ENCODE measurements at regions not wholly inside any gene's neighbourhood (a gene's known extent, or its start where the extent isn't known, plus 50 kb on each side); places are given as distances from the start of the nearest gene placed in this dataset.

DNA sequence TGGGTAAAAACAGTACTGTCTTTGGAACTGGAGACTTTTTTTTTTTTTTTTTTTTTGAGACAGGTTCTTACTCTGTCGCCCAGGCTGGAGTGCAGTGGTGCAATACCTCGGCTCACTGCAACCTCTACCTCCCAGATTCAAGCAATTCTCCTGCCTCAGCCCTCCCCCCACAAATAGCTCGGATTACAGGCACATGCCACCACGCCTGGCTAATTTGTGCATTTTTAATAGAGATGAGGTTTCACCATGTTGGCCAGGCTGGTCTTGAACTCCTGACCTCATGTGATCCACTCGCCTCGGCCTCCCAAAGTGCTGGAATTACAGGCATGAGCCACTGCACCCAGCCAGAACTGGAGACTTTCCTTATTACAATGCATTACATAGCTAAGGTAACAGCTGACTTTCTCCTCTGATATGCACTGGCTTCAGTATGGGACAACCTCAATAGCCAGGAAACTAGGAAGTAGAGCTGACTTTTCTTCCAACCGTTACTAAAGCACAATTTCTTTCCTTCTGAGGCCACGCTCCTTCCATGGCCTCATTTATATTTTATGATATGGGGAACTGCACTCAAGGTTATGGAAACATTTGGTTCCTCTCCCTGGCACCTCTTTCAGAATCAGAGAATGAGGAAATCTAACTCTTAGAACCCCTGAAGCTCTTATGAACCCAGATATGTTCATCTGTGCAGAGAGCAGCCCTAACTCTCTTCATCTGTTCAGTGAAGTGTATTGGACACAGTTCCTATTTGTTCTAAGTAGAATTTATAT is 53.5 kb upstream of the FAM9B start:
- no peak overlapping the region for H3K27ac ChIP-seq
- H3K9ac ChIP-seq: no peak overlapping the region
- no peaks in the 10 kb centered on the region for H3K4me1 ChIP-seq
- no peak overlapping the region for H3K4me2 ChIP-seq
- Mint-ChIP-seq H3K9me3 (peaks cover 3% of the 10 kb centered on the region), H3K36me3 (no peaks in the 10 kb centered on the region), H3K4me1 (peaks cover 7% of the 10 kb centered on the region), H3K4me3 (no peak overlapping the region), H3K27ac (no peak overlapping the region), H3K27me3 (ENCODE audit: insufficient read depth, low read depth) (peaks cover 3% of the 10 kb centered on the region)
- no peaks in the 10 kb centered on the region for H3K79me2 ChIP-seq (ENCODE audit: low read depth)
- DNase-seq (ENCODE audit: low spot score): no peak
- no peaks in the 10 kb centered on the region for H3K36me3 ChIP-seq
- no peaks in the 10 kb centered on the region for H3F3A ChIP-seq (ENCODE audit: low read depth)
- H3K4me3 ChIP-seq: no peak overlapping the region
- TF ChIP-seq, protein P1, sequence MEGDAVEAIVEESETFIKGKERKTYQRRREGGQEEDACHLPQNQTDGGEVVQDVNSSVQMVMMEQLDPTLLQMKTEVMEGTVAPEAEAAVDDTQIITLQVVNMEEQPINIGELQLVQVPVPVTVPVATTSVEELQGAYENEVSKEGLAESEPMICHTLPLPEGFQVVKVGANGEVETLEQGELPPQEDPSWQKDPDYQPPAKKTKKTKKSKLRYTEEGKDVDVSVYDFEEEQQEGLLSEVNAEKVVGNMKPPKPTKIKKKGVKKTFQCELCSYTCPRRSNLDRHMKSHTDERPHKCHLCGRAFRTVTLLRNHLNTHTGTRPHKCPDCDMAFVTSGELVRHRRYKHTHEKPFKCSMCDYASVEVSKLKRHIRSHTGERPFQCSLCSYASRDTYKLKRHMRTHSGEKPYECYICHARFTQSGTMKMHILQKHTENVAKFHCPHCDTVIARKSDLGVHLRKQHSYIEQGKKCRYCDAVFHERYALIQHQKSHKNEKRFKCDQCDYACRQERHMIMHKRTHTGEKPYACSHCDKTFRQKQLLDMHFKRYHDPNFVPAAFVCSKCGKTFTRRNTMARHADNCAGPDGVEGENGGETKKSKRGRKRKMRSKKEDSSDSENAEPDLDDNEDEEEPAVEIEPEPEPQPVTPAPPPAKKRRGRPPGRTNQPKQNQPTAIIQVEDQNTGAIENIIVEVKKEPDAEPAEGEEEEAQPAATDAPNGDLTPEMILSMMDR (IDR thresholded peaks at IDR 0.05): no peak
- TF ChIP-seq EZH2phosphoT487 (IDR thresholded peaks at IDR 0.05) (no peak), EZH2 (IDR thresholded peaks at IDR 0.05) (no peak)
- no peaks in the 10 kb centered on the region for H4K20me1 ChIP-seq (ENCODE audit: low read depth)
- no peaks in the 10 kb centered on the region for H3K9me3 ChIP-seq (ENCODE audit: low read depth)
- no peak overlapping the region for H2AFZ ChIP-seq (replicated peaks)
- H3K27me3 ChIP-seq: no peaks in the 10 kb centered on the region

DNA sequence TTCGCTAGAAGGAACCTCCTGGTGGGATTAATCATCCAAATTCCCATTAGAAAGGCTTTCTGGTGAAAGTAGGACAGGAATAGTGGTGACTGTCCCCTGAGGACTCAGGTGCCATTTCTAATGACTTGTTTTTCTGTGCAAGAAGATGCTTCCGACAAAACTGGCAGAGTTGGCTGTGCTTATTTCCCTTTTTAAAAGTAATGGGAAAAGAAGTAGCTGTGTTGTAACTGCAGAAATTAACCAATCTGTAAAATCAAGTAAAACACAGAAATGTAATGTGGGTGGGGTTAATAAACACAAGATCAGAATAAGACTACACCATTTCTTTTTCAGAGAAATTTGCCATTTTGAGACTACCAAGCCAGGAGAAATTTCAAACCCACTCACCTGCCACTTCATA is 55.0 kb upstream of the FAM9B start:
- Mint-ChIP-seq H3K9me3 (peaks cover under 1% of the 10 kb centered on the region), H3K36me3 (no peaks in the 10 kb centered on the region), H3K4me1 (peaks cover 7% of the 10 kb centered on the region), H3K27ac (no peak overlapping the region), H3K4me3 (no peak overlapping the region), H3K27me3 (ENCODE audit: insufficient read depth, low read depth) (peaks cover 3% of the 10 kb centered on the region)
- TF ChIP-seq EZH2 (IDR thresholded peaks at IDR 0.05): no peak
- Histone ChIP-seq H2AFZ (replicated peaks) (no peak overlapping the region), H3K79me2 (ENCODE audit: low read depth) (no peaks in the 10 kb centered on the region), H3K36me3 (no peaks in the 10 kb centered on the region), H3K27me3 (no peaks in the 10 kb centered on the region), H3F3A (ENCODE audit: low read depth) (no peaks in the 10 kb centered on the region), H3K9ac (no peak overlapping the region), H4K20me1 (ENCODE audit: low read depth) (no peaks in the 10 kb centered on the region), H3K4me3 (no peak overlapping the region), H3K4me2 (no peak overlapping the region), H3K9me3 (ENCODE audit: low read depth) (no peaks in the 10 kb centered on the region), H3K27ac (no peak overlapping the region), H3K4me1 (no peaks in the 10 kb centered on the region)
- DNase-seq (ENCODE audit: low spot score): no peak

DNA sequence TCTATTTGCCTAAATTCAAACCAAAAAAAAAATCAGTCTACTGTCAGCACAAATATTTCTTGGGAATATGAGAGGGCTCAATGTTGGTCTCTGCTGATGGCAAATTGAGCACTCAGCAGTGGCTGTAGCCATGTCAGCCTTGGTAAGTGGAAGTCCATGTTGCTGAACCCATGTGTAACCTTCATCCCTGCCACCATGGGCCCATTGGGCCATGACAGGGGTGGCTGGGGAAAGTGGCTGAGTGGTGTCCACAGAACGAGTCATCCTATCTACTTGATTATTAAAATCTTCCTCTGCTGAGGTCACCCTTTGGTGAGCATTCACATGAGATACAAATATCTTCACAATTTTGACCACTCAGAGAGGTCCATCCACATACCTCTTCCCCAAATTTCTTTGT is 56.8 kb upstream of the FAM9B start:
- peaks cover 3% of the 10 kb centered on the region for H3K27me3 Mint-ChIP-seq (ENCODE audit: insufficient read depth, low read depth)
- Histone ChIP-seq H3K9me3 (ENCODE audit: low read depth) (peaks cover 9% of the 10 kb centered on the region), H3F3A (ENCODE audit: low read depth) (no peaks in the 10 kb centered on the region), H3K79me2 (ENCODE audit: low read depth) (no peaks in the 10 kb centered on the region), H3K4me3 (no peak overlapping the region), H3K36me3 (peaks cover 6% of the 10 kb centered on the region), H4K20me1 (ENCODE audit: low read depth) (no peaks in the 10 kb centered on the region), H3K27me3 (no peaks in the 10 kb centered on the region), H3K9ac (no peak overlapping the region), H2AFZ (replicated peaks) (no peak overlapping the region), H3K4me1 (no peaks in the 10 kb centered on the region), H3K4me2 (no peak overlapping the region), H3K27ac (no peak overlapping the region)
- no peak overlapping the region for H3K27ac Mint-ChIP-seq
- H3K4me3 Mint-ChIP-seq: no peak overlapping the region
- peaks cover 12% of the 10 kb centered on the region for H3K9me3 Mint-ChIP-seq
- H3K4me1 Mint-ChIP-seq: peaks cover 7% of the 10 kb centered on the region
- H3K36me3 Mint-ChIP-seq: no peaks in the 10 kb centered on the region
- no peak for DNase-seq (ENCODE audit: low spot score)
- TF ChIP-seq EZH2 (IDR thresholded peaks at IDR 0.05): no peak
- TF ChIP-seq, protein P1 (IDR thresholded peaks at IDR 0.05): no peak
- no peak for TF ChIP-seq EZH2phosphoT487 (IDR thresholded peaks at IDR 0.05)

DNA sequence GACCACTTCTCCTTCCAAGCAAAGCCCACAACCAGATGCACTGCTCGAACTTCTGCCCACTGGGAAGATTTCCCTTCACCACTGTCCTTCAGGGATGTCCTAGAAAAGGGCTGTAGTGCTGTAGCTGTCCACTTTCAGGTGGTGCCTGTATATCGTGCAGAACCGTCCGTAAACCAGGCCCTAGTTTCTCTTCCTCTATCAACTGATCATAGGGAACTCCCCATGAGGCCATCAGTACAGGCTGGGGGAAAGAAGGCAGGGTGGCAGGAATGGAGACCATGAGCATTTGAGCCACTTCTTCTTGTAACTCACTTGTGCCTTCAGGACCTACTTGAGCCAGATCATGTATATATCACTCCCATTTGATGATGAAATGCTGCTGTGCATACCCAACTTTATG is 57.3 kb upstream of the FAM9B start:
- H3K4me1 ChIP-seq: no peaks in the 10 kb centered on the region
- peaks cover 10% of the 10 kb centered on the region for H3K9me3 ChIP-seq (ENCODE audit: low read depth)
- H3K4me3 ChIP-seq: no peak overlapping the region
- no peak overlapping the region for H3K9ac ChIP-seq
- H3K9me3 Mint-ChIP-seq: peaks cover 12% of the 10 kb centered on the region
- no peaks in the 10 kb centered on the region for H3K36me3 Mint-ChIP-seq
- H3K4me1 Mint-ChIP-seq: peaks cover 7% of the 10 kb centered on the region
- TF ChIP-seq, protein P1 (IDR thresholded peaks at IDR 0.05): no peak
- no peak for TF ChIP-seq EZH2 (IDR thresholded peaks at IDR 0.05)
- no peak overlapping the region for H3K27ac ChIP-seq
- H3K4me2 ChIP-seq: no peak overlapping the region
- H3K79me2 ChIP-seq (ENCODE audit: low read depth): no peaks in the 10 kb centered on the region
- H4K20me1 ChIP-seq (ENCODE audit: low read depth): no peaks in the 10 kb centered on the region
- H3K27ac Mint-ChIP-seq: no peak overlapping the region
- peaks cover 3% of the 10 kb centered on the region for H3K27me3 Mint-ChIP-seq (ENCODE audit: insufficient read depth, low read depth)
- H3K27me3 ChIP-seq: no peaks in the 10 kb centered on the region
- no peaks in the 10 kb centered on the region for H3F3A ChIP-seq (ENCODE audit: low read depth)
- H3K4me3 Mint-ChIP-seq: no peak overlapping the region
- H2AFZ ChIP-seq (replicated peaks): no peak overlapping the region
- H3K36me3 ChIP-seq: peaks cover 6% of the 10 kb centered on the region
- DNase-seq (ENCODE audit: low spot score): no peak

Measured in neural progenitor cell (in vitro differentiated cells).